NCI-H524 treated with DMSO at 0.1 percent for 48 hours (cell line): ENCODE measurements at regions not wholly inside any gene's neighbourhood (a gene's known extent, or its start where the extent isn't known, plus 50 kb on each side); places are given as distances from the start of the nearest gene placed in this dataset.

ENCODE experiments used
- DNase-seq: peaks from one replicate; lab custom pipeline; 2025; lab: John Stamatoyannopoulos, UW

- no peak for DNase-seq
Measured at GRCh38 chr11:86119077-86119476, 50.2 kb upstream of the PICALM start.
